WTC11 (cell line): ENCODE measurements at regions not wholly inside any gene's neighbourhood (a gene's known extent, or its start where the extent isn't known, plus 50 kb on each side); places are given as distances from the start of the nearest gene placed in this dataset.

Experiments
- CREB1 ChIP-seq: sonication (generic); formaldehyde crosslinking; IDR thresholded peaks from 2 replicates; pipeline ENCODE4 v1.8.0; 2023; ENCODE audit warnings: mild to moderate bottlenecking, missing genetic modification reagents
- ZNF263 ChIP-seq: sonication (generic); formaldehyde crosslinking; IDR thresholded peaks from 2 replicates; pipeline ENCODE4 v1.8.1; 2022; ENCODE audit warnings: low read depth, mild to moderate bottlenecking, moderate library complexity, missing genetic modification reagents
- TF ChIP-seq, protein P1 (sequence below): fragments of 200-600 bp; IDR thresholded peaks from 2 replicates; pipeline ENCODE4 v1.8.0; 2022; ENCODE audit warnings: antibody characterized with exemption
- TF ChIP-seq, protein P2 (sequence below): fragments of 250-450 bp; sonication (Bioruptor Pico); conservative IDR thresholded peaks from 2 replicates; pipeline ENCODE4 v1.9.0; 2021; ENCODE audit warnings: mild to moderate bottlenecking
- TF ChIP-seq, protein P3 (sequence below): sonication (generic); formaldehyde crosslinking; IDR thresholded peaks from 2 replicates; pipeline ENCODE4 v1.8.1; 2022; ENCODE audit warnings: mild to moderate bottlenecking, missing genetic modification reagents, moderate library complexity, borderline replicate concordance
- TF ChIP-seq, protein P4 (sequence below): sonication (generic); formaldehyde crosslinking; IDR thresholded peaks from 2 replicates; pipeline ENCODE4 v1.8.1; 2023; ENCODE audit warnings: mild to moderate bottlenecking, missing genetic modification reagents

DNA sequence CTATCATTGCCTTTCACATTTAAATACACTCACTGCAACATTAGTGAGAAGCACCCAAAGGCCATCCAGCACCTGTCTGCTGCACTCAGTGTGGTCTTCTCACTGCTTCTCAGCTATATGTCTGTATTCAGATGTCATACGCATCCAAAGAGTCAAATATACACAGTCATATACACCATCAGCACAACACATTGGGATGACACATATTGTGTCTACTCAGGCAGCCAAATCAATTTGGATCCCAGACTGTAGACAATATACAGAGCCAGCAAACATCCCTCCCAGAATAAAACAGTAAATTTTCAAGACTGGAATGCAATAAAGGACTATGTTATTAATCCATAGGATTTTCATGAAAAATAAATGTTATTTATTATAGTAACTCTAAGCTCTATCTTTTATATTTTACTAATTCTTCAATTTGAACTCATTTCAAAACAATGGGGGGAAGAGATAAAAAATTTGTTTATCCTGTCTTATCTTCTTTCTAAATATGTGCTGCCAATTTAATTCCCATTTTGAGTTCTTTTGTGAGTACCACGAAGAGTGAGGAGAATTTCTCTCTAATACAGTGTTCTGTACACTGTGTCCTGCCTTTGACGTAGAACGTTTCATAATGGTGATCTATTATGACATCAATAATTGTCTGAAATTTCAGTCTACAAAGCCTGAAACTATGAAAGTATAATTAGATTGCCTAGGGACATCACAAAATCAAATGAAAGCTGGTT lies 602.2 kb upstream of the CXADR start:
- TF ChIP-seq, protein P1, sequence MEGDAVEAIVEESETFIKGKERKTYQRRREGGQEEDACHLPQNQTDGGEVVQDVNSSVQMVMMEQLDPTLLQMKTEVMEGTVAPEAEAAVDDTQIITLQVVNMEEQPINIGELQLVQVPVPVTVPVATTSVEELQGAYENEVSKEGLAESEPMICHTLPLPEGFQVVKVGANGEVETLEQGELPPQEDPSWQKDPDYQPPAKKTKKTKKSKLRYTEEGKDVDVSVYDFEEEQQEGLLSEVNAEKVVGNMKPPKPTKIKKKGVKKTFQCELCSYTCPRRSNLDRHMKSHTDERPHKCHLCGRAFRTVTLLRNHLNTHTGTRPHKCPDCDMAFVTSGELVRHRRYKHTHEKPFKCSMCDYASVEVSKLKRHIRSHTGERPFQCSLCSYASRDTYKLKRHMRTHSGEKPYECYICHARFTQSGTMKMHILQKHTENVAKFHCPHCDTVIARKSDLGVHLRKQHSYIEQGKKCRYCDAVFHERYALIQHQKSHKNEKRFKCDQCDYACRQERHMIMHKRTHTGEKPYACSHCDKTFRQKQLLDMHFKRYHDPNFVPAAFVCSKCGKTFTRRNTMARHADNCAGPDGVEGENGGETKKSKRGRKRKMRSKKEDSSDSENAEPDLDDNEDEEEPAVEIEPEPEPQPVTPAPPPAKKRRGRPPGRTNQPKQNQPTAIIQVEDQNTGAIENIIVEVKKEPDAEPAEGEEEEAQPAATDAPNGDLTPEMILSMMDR, result no peak
- TF ChIP-seq, protein P2, sequence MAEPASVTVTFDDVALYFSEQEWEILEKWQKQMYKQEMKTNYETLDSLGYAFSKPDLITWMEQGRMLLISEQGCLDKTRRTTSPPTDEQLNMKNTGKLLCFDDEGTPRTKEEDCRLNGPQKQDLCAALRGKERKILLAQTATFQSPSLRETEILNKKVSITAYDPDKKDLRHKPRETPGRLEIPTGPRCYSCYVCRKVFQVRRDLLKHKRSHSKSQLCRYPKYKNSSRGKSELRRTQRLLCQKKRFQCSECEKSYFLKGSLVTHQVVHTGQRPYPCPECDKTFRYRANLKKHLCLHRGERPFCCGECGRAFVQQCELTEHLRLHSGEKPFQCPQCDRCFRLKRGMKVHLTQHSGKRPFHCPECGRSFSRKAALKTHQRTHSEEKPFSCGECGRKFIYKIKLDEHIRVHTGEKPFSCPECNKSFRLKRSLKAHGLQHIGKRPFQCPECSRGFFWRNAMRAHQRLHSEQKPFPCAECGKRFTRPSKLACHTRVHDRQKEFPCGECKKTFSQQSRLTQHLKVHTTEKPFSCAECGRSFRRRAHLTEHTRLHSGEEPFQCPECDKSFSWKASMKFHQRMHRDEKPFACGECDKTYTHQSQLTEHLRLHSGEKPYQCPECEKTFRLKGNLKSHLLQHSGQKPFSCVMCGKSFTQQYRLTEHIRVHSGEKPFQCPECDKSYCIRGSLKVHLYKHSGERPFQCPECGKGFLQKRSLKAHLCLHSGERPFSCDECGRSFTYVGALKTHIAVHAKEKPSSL (CRISPR knock-in tag), result no peak
- no peak for TF ChIP-seq CREB1 (CRISPR knock-in tag)
- TF ChIP-seq, protein P3, sequence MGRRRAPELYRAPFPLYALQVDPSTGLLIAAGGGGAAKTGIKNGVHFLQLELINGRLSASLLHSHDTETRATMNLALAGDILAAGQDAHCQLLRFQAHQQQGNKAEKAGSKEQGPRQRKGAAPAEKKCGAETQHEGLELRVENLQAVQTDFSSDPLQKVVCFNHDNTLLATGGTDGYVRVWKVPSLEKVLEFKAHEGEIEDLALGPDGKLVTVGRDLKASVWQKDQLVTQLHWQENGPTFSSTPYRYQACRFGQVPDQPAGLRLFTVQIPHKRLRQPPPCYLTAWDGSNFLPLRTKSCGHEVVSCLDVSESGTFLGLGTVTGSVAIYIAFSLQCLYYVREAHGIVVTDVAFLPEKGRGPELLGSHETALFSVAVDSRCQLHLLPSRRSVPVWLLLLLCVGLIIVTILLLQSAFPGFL, result no peak
- TF ChIP-seq, protein P4, sequence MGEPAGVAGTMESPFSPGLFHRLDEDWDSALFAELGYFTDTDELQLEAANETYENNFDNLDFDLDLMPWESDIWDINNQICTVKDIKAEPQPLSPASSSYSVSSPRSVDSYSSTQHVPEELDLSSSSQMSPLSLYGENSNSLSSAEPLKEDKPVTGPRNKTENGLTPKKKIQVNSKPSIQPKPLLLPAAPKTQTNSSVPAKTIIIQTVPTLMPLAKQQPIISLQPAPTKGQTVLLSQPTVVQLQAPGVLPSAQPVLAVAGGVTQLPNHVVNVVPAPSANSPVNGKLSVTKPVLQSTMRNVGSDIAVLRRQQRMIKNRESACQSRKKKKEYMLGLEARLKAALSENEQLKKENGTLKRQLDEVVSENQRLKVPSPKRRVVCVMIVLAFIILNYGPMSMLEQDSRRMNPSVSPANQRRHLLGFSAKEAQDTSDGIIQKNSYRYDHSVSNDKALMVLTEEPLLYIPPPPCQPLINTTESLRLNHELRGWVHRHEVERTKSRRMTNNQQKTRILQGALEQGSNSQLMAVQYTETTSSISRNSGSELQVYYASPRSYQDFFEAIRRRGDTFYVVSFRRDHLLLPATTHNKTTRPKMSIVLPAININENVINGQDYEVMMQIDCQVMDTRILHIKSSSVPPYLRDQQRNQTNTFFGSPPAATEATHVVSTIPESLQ (CRISPR knock-in tag), result no peak
- TF ChIP-seq ZNF263 (CRISPR knock-in tag), result no peak
